Kidney epithelial cell (primary cell): ENCODE measurements at regions not wholly inside any gene's neighbourhood (a gene's known extent, or its start where the extent isn't known, plus 50 kb on each side); places are given as distances from the start of the nearest gene placed in this dataset.
A peak's percentile ranks its signal among the peaks of the same experiment; 100 is the strongest.
"Not testable (repeated sequence)": the region's sequence is repeated elsewhere in the genome, so short reads cannot be mapped to it uniquely, and the experiment has no call there.

Experiments
- DNase-seq: peaks from one replicate; pipeline ENCODE4 v3.0.0-alpha.2; 2010; ENCODE audit warnings: low read depth
- H3K27me3 ChIP-seq: 2 replicates; pipeline ENCODE4 v1.6.0; 2011; ENCODE audit warnings: low read length; ENCODE audit not compliant: control insufficient read depth, insufficient read depth
- H3K36me3 ChIP-seq: 2 replicates; pipeline ENCODE4 v1.5.1; 2011; ENCODE audit warnings: low read length; ENCODE audit not compliant: control insufficient read depth, insufficient read depth
- H3K4me3 ChIP-seq: 2 replicates; pipeline ENCODE4 v1.5.1; 2011; ENCODE audit warnings: low read depth, mild to moderate bottlenecking, control low read depth, low read length
- TF ChIP-seq, protein P1 (sequence below): IDR thresholded peaks from 2 replicates; pipeline ENCODE4 v1.5.1; 2011; ENCODE audit warnings: mild to moderate bottlenecking, moderate library complexity, low read length, control low read depth, inconsistent platforms; ENCODE audit not compliant: insufficient read depth, poor library complexity, severe bottlenecking

DNA sequence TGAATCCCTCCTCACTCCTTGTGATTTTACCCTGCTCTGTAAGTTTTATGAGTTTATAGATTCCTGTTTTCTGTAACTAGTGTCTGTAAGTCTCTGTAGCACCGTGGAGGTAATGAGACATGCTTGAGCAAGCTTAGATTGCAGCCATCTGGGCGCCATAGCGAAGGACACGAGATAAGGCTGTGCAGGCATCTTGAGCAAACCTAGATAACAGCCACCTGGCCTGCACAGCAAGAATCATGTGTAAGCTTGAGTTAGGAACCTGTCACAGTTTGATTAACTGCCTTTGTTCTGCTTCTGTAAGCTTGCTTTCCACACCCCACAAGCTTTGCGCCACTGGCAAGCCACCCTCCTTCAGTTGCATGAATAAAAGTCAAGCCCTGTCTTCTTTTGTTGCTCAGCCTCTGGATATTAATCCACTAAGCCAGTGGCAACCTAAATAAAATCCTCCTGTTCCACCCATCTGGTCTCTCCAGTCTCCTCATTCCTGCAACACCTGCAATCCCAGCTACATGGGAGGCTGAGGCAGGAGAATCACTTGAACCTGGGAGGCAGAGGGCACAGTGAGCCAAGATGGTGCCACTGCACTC is 270.6 kb upstream of the RGPD4 start:
- H3K4me3 ChIP-seq, result no peak overlapping the region
- TF ChIP-seq, protein P1, sequence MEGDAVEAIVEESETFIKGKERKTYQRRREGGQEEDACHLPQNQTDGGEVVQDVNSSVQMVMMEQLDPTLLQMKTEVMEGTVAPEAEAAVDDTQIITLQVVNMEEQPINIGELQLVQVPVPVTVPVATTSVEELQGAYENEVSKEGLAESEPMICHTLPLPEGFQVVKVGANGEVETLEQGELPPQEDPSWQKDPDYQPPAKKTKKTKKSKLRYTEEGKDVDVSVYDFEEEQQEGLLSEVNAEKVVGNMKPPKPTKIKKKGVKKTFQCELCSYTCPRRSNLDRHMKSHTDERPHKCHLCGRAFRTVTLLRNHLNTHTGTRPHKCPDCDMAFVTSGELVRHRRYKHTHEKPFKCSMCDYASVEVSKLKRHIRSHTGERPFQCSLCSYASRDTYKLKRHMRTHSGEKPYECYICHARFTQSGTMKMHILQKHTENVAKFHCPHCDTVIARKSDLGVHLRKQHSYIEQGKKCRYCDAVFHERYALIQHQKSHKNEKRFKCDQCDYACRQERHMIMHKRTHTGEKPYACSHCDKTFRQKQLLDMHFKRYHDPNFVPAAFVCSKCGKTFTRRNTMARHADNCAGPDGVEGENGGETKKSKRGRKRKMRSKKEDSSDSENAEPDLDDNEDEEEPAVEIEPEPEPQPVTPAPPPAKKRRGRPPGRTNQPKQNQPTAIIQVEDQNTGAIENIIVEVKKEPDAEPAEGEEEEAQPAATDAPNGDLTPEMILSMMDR, result no peak
- H3K27me3 ChIP-seq, result no peaks in the 10 kb centered on the region
- no peak for DNase-seq
- H3K36me3 ChIP-seq, result no peaks in the 10 kb centered on the region

DNA sequence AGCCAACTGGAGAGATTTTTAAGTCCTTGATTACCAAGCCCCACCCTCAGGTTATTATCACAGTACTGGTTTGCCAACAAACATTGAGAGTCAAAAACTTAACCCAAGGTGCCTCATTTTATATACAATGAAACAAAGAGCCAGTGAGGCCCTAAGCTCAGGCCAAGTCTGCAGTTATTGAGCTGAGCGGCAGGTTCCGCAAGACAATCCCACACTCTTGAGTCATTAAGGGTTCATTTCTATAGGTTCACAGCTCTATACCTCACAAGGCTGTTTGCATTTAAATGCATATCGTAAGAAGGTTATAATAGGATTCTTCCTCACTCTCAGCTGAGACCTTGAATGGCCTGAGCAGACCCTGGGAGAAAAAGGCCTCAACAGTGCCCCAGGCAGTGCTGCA is 268.4 kb upstream of the RGPD4 start:
- DNase-seq, result no peak
- no peak overlapping the region for H3K4me3 ChIP-seq
- TF ChIP-seq, protein P1, result no peak
- H3K27me3 ChIP-seq, result no peaks in the 10 kb centered on the region
- H3K36me3 ChIP-seq, result no peaks in the 10 kb centered on the region

DNA sequence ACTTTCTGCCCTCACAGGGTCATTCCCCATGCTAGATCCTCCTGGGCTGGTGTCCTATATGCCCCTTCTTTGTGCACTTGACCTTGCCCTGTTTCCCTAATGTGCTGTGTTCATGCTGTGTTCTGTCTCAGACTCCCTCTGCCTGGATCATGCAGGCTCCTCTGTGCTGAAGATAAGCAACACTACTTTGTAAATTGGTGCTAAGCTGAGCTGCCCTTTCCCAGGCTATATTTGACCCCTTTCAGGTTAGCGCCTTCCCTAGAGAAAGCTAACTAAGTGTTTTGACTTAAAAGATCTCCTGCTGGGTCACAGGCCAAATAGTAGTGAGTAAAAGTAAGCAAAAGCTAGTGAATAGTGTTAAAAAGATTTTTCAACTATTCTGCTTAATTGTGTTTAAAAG is 257.2 kb upstream of the RGPD4 start:
- H3K4me3 ChIP-seq, result no peak overlapping the region
- H3K36me3 ChIP-seq, result no peaks in the 10 kb centered on the region
- TF ChIP-seq, protein P1, result no peak
- no peaks in the 10 kb centered on the region for H3K27me3 ChIP-seq
- no peak for DNase-seq

DNA sequence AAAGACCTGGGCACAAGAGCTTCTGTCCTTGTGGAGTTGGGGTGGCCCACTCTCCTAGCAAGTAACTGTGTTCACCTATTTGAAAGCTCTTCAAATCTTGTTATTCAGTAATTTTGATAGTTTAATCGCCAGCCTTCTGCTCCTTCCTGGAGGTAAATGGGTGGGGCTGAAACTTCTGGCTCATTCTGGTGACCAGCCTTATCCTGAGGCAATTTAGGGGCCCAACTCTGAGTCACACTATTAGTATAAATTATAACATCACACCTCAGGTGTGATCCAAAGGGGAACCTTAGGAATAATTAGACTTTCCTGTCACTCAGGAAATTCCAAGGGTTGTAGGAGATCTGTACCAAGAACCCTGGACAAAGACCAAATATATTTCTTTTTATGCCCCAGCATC is 255.8 kb upstream of the RGPD4 start:
- TF ChIP-seq, protein P1, result no peak
- no peak overlapping the region for H3K4me3 ChIP-seq
- no peak for DNase-seq
- H3K36me3 ChIP-seq, result no peaks in the 10 kb centered on the region
- no peaks in the 10 kb centered on the region for H3K27me3 ChIP-seq

DNA sequence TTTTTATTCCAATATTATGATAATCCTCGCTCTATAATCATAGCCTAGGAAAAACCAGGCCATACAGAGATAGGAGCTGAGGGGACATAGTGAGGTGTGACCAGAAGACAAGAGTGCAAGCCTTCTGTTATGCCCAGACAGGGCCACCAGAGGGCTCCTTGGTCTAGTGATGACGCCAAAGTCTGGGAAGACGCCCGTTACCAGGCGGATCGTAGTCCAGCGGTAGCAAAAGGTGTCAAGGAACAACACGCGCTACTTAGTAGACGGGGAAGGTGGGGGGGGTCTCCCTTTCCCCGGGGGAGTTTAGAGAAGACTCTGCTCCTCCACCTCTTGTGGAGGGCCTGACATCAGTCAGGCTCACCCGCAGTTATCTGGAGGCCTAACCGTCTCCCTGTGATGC is 253.8 kb upstream of the RGPD4 start:
- not testable (repeated sequence) for H3K27me3 ChIP-seq, DNase-seq, H3K36me3 ChIP-seq, H3K4me3 ChIP-seq
- TF ChIP-seq, protein P1, result peak; percentile 11

DNA sequence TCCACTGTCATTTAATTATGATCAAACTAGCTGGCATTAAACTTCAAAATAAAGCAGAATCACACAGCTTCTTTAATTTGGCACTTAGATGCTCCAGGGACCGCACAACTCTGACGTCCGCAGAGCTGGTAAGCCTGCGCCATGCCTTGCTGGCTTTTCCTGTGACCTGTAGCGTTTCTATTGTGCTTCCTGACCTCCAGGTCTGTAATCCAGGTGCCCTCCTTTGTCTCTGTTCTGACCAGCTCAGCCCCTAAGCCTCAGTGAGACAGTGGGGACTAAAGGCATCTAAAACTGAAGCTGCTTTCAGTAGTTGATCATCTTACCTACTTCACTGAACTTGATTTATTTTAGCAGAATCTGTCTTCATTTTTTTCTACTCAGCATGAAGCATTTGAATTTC is 249.7 kb upstream of the RGPD4 start:
- Histone ChIP-seq H3K36me3 (no peaks in the 10 kb centered on the region), H3K27me3 (no peaks in the 10 kb centered on the region), H3K4me3 (no peak overlapping the region)
- DNase-seq, result no peak
- TF ChIP-seq, protein P1, result no peak
